COLO668 (cell line): ENCODE measurements at regions not wholly inside any gene's neighbourhood (a gene's known extent, or its start where the extent isn't known, plus 50 kb on each side); places are given as distances from the start of the nearest gene placed in this dataset.

Source experiments
- DNase-seq: peaks from one replicate; lab custom pipeline; 2025; ENCODE audit not compliant: unreplicated experiment; lab: John Stamatoyannopoulos, UW

DNA sequence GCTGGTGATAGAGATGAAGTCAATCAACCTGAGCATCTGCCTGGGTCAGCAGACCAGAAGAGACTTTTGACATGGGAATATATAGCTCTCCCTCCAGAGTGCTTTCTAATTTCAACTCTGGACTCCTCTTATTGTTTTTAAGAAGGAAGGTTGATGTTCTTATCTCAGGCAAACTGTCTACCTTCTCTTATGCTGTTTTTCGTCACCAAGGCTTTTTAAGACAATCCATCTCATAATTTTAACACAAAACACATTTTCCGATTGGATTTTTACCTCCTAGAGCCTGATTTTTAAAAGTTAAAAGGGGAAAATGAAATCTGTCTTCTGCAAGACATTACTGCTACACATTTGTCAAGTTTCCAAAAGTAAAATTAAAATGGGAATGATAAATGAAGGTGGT is 368.7 kb upstream of the MIS18BP1 start:
- no peak for DNase-seq

DNA sequence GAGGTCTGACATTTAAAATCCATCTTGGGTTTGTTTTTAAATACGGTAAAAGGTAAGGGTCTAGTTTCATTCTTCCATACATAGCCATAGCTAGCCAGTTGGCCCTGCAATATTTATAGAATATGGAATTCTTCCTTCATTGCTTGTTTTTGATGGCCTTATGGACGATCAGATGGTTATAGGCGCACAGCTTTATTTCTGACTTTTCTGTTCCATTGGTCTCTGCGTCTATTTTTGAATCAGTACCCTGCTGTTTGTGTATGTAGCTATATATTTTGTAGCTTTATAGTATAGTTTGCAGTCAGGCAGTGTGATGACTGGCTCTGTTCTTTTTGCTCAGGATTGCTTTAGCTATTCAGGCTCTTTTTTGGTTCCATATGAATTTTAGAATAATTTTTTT is 366.8 kb upstream of the MIS18BP1 start:
- DNase-seq = no peak

DNA sequence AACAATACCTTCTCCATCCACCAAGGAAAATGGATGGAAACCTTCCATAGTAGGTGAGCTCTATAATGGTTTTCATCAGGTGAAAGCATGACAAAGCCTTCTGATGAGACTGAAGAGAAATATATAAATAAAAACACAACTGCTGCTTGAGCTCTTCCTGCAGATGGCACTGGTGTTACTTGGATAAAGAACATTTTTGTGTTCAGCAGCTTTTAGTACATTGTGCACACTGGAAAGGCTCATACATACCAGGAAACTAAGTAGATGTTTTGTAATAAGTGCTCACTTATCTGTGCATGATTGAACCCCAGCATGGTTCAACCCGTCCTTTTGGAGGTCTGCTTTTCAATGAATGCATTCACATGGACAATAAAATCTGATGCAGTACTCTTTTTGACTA is 357.3 kb upstream of the MIS18BP1 start:
- no peak for DNase-seq

DNA sequence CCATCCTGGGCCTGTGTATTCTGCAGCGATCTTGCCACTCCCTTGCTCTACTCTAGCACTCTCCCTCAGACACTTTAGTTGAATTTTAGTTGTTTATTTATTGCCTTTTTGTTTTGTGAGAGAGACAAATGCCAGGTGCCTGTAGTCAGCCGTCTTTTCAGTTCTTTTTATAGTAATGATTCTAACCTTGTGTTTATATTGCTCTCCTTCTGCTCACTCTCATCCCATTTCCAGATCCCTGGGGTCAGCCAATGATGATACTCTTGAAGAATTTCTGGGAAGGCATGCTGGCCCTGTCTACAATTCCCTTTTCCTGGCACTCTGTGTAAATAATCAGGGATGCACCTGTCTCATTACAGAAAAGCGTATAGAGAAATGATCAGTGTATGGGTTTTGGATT is 334.1 kb upstream of the MIS18BP1 start:
- no peak for DNase-seq

DNA sequence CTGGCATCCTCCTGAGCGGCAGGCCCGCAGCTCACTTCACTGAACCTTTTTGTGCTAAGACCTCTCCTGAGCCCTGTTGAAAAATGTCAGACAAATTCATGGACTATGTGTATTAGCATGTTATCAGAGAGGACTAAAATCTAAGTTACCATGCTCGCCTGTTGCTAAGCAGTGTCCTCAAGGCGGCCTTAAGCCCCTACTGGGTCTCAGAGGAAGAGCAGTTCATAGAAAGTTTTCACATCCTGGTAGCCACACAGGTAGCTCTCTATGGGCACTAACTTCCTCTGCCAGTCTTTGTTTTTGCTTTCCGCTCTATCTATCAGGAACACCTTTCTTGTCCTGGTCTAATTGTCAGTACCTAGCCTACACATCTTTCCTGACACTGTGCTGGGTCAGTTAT is 306.6 kb upstream of the MIS18BP1 start:
- no peak for DNase-seq

DNA sequence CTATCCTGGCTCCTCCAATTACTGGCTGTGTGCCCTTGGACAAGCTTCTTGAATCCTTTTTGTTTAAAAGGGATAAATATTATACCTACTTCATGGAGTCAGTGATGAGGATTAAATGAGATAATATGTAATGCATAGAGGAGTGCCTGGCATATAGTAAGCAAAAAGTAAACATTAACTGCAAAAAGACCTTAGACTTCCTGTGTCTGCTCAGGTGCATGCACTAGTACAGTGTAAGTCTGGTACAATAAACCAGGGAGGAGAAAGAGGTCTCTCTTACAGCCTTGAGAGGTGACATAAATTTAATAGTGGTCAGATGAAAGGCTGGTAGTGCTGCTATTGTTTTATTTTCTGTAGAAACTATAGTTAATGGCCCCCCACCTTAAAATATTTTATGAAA is 305.2 kb upstream of the MIS18BP1 start:
- no peak for DNase-seq

DNA sequence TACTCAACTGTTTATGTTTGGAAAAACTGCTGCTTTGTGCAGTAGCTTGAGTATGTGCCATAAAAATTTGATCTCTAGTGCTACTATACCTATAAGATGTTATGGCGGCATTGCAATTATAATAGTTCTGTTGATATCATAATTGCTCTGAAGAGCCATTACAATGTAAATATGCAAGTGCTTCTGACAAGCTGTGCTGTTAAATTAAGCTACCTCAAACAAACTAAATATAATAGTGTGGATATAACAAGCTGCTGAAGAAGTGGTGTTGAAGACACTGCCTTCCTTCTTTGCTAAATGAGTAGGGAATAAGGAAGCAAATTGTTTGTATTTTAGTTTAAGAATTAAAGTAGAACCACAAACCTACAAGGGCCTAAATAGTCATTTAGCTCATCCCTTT is 301.0 kb upstream of the MIS18BP1 start:
- DNase-seq = no peak

DNA sequence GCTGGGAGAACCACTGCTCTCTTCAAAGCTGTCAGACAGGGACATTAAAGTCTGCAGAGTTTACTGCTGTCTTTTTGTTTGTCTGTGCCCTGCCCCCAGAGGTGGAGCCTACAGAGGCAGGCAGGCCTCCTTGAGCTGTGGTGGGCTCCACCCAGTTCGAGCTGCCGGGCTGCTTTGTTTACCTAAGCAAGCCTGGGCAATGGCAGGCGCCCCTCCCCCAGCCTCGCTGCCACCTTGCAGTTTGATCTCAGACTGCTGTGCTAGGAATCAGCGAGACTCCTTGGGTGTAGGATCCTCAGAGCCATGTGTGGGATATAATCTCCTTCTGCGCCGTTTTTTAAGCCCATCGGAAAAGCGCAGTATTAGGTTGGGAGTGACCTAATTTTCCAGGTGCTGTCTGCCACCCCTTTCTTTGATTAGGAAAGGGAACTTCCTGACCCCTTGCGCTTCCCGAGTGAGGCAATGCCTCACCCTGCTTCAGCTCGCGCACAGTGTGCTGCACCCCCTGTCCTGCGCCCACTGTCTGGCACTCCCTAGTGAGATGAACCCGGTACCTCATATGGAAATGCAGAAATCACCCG is 298.3 kb upstream of the MIS18BP1 start:
- peak; percentile 16 for DNase-seq

DNA sequence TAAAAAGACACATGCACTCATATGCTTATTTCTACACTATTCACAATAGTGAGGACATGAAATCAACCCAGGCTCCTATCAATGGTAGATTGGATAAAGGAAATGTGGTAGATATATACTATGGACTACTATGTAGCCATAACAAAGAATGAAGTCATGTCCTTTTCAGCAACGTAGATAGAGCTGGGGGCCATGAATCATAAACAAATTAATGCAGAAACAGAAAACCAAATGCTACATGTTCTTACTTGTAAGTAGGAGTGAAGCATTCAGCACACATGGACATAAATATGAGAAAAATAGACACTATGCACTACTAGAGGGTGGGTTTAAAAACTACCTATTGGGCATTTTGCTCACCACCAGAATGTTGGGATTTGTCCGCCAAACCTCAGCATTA is 278.0 kb upstream of the MIS18BP1 start:
- DNase-seq = no peak

DNA sequence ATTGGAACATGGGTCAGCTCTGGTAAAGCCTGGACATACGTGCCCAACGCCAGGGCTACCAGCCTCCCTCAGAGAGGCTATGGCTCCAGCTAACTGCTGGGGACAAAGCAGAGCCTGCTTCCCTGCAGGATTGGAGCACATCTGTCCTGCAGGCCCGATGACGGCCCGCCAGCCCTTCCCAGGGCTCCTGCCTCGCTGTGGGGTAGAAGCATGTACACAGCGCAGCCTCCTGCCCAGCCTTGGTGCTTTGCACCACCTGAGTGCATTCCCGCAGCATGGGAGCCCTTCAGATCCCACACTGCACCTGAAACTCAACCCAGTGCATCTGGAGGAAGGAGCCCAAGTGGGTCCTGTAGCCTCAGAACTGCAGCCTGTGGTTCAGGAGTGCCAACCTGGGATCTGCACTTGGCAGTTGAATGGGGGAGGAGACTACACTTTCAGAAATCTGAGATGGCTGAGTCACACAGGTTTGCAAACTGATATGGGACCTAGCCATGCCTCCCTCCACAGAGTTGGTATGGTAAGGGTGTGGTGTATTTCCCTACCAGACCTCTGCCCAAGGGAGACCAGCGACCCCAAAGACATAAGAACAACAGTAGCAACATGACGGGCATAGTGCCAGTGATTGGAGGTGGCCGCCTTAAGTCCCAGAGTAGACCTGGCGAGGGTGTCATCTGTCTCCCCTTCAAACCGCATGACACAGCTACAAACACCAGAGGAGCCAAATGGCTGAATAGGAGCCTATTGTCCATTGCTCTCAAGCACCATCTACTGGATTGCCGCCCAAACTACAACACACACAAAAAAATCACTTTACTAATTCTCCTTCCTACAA is 273.9 kb upstream of the MIS18BP1 start:
- peak; percentile 12 for DNase-seq

DNA sequence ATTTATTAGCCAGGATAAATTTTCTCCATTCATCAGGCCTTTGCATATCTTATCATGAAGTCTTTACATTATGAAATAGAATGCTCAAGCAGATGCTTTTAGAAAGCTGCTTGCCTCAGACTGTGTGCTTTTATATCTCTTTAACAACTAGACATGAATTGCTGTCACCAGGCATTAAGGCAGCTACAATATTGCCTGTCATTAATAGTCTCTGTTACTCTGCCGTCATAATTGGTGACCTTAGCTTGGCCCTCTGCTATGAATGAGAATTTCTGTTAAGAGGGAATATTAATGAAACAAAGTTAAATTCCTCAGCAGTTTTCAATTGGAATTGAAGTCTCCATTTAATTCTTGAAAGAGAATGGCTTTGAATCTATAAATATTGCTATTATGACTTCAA is 266.8 kb upstream of the MIS18BP1 start:
- DNase-seq = no peak

DNA sequence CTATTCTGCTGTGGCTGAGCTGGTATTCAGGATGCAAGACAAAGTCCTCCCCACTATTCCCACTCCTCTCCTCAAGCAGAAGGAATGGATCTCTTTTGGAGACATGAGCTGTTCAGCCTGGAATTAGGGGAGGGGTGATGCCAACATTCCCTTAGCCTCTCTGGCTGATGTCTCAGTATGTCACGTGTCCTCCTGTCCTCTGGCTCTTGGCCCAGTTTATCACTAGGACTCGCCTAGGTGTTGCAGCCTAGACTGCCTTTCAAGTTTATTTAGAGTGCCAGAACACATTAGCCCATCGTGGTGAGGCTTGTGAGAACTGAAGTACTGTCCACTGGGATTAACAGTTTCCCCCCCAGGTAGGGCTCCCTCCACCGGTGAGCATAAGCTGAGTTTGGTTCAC is 239.9 kb upstream of the MIS18BP1 start:
- DNase-seq = no peak

DNA sequence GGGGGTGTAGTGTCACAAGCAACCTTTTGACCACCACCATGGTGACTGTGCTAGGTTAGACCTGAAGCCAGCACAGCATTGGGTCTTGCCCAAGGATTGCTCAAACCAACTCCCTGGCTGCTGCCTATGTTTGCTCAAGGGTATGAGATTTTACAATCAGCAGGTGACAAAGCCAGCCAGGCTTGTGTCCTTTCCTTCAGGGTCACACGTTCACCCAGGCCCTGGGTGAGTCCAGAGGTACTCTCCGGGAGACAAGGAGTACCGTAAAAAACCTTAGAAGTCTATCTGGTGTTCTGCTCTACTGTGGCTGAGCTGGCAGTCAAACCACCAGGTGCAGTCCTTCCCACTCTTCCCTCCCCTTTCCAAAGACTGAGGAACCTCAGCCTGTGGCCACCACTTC is 238.9 kb upstream of the MIS18BP1 start:
- no peak for DNase-seq

DNA sequence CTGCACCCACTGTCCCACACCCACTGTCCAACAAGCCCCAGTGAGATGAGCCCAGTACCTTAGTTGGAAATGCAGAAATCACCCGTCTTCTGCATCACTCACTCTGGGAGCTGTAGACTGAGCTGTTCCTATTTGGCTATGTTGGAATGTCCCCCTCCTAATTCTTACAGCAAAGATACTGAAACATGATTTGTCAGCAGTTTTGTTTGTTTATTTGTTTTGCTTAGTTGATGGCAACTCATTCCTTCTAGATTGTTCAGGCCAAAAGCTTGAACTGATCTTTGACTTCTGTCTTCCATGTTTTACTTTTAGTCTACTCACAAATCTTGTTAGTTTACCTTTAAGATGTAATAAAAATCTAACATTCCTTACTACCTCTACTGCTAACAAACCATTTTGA is 233.6 kb upstream of the MIS18BP1 start:
- DNase-seq = no peak

DNA sequence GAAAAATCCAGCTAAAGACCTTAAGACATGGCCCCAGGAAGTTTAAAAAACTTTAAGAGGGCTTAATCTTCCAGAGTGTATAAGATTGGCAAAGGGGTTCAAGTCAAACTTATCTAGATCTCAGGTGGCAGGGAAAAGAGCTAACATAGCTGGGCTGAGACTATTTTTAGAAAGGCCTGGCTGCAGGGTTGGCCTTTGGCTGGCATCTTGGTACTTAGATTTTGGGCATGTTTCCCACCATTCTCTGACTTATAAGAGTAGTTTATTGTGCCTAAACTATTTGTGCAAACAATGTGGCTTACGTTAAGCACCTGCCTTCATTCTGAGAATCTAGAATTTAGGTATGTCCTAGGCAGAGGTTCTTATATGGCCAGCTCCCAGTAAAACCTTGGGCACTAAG is 214.0 kb upstream of the MIS18BP1 start:
- DNase-seq = no peak

DNA sequence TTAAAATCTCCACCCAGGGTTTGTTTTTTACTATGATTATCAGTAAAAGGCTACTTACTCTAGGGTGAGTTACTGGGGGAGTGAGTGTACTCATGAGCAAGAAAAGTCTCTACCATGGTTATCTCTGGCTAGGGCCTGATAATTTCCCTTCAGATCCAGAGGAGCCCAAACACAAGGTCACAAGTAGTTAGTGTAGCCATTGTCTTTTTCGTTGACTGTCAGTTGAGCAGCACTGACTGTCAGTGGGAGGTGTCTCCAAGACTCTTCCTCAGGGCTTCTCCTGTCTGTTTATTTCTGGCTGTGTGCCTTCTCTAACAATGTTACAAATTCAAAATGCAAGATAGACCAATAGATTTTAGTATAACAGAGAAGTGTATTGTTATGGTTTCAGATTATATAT is 181.2 kb upstream of the MIS18BP1 start:
- no peak for DNase-seq

DNA sequence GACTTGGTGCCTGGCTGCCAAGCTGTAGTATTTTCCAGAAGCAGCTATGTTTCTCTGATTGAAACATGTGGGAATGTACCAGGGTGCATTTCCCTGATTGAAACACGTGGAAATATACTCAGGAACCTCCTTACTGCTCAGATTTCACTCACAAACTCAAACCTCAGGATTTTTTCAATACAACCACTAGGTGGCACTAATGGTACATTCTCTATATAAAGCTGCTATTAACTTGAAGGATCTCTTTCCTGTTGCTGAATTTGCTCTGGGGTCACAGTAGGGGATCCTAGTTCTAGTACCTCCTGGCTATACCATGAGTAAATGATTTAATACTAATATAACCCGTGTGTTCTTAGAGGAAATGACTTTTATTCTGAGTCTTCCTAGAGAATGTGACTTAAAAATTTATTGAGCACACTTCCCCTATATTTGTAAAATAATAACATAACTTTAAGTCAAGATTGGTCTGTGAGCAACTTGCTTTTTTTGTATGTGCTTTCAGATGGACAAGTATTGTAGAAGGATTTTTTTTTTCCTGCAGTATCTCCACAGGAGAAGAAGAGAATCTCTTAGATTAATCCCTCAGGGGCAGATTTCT is 173.8 kb upstream of the MIS18BP1 start:
- no peak for DNase-seq

DNA sequence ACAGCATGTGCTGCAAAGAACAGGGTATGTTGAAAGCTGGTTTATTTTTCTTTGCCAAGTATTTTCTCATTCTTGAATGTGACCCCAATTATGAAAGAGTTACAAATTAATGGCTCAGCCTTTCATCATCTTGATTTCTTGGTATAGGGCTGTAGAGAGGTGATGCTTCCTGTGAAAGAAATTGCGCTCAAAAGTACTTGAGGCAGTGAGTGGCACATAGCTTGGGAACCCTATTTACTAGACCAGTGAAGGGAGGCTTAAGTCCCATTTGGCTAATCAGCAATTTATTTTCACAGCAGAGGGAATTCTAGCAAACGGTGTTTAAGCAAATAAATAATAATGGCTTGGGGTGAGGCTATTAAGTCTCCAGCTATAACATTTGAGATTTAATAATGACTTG is 153.9 kb upstream of the MIS18BP1 start:
- no peak for DNase-seq

DNA sequence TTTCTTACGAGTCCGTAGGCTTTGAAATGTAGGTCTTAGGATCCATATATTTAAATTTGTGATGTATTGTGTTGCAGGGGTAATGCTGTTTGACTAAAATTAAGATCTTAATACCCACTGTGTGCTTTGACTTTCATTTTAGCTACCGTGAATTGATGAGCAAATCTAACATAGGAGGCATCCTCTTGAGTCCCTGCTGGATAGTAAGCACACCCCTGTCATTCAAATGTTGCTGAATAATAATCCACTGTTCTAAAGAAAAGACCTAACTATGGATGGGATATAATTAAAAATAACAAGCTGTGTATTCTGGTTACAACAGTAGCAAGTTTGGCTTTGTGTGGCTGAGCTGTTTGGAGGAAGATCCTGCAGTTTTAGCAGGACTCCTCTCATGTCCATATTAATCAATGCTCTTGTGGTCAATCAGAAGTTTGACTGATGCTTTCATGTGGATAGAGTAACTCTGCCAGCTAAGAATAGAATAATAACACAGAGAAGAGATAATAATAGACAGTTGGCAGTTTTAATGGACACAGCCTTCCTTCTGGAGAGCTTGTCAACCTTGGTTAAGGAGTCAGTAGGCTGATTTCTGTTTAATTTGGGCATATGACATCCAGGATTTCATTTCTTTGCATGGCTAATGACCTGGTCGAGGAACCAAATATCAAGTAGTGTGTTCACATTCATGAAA is 148.1 kb upstream of the MIS18BP1 start:
- no peak for DNase-seq

DNA sequence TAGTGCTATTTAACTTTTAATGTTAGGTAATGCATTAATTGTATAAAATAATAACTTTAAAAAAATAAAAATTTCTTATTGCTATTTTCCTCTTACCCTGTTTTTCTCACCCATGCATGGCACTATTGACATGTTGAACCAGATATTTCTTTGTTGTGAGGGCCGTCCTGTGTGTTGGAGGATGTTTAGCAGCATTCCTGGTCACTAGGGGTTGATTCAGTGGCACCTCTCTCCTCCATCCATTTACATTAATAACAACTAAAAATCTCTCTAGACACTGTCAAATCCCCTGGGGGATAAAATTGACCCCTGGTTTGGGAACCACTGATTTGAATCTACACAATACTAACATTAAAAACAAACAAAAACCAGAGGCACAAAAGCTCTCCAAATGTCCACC is 147.5 kb upstream of the MIS18BP1 start:
- no peak for DNase-seq

DNA sequence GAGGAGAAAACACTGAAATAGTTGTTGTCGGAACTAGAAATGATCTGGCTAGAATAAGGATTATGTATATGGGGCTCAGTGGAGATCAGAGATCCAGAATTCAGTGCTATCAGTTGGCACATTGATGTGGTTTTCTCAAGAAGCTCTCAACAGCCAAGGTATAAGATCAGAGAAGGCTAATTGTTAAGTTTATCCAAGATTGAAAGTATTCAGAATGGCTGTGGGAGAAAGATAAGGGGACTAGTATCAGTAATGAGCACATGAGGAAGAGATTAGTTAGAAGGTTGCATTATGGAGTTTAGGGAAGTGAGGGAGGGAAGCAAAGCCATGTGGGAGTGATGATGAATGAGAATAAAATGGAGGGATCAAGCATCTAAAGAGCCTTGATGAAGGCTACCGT is 128.1 kb upstream of the MIS18BP1 start:
- DNase-seq = no peak

DNA sequence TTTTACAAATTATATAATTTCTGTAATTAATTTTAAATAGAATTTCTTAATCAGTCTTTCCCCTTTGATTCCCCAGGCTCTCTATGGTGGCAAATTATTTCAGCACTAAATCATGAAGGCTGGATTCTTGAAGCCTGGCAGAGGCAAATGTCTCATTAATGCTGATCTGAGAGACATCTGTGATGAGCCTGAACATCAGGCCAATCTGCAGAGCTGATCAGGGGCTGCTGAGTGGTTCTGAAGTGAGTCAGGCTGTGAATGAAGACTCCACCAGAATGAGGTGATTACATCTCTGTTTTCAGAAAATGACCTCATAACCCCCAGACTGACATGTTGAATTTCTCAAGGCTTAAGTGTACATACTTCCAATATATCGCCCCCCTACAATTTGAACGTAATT is 124.2 kb upstream of the MIS18BP1 start:
- DNase-seq = no peak
